ENCODE measurements at regions not wholly inside any gene's neighbourhood (a gene's known extent, or its start where the extent isn't known, plus 50 kb on each side); places are given as distances from the start of the nearest gene placed in this dataset.

GRCh38 chr9:107976767-107977166 lies 487.2 kb upstream of the KLF4 start:
- H3K4me3 Mint-ChIP-seq: no peak overlapping the region
- no peak overlapping the region for H3K27ac Mint-ChIP-seq
- H3K4me1 Mint-ChIP-seq: peaks cover 0 to 2% (median 0%) of the 10 kb centered on the region in 3 donors
- no peaks in the 10 kb centered on the region for H3K36me3 Mint-ChIP-seq
- peaks cover under 1% of the 10 kb centered on the region for H3K27me3 Mint-ChIP-seq
- H3K9me3 Mint-ChIP-seq: peaks cover 0 to 5% (median 0%) of the 10 kb centered on the region in 3 donors

- H3K27me3 Mint-ChIP-seq: no peaks in the 10 kb centered on the region
- H3K4me3 Mint-ChIP-seq: no peak overlapping the region
- peaks cover 0 to 5% (median 0%) of the 10 kb centered on the region in 3 donors for H3K9me3 Mint-ChIP-seq
- H3K27ac Mint-ChIP-seq: no peak overlapping the region
- peaks cover 0 to 2% (median 0%) of the 10 kb centered on the region in 3 donors for H3K4me1 Mint-ChIP-seq
- H3K36me3 Mint-ChIP-seq: no peaks in the 10 kb centered on the region
These were observed 485.9 kb upstream of the KLF4 start for GRCh38 chr9:107975426-107976010.

- H3K27me3 Mint-ChIP-seq: no peaks in the 10 kb centered on the region
- H3K27ac Mint-ChIP-seq: no peak overlapping the region
- peaks cover 0 to 5% (median 0%) of the 10 kb centered on the region in 3 donors for H3K9me3 Mint-ChIP-seq
- no peaks in the 10 kb centered on the region for H3K36me3 Mint-ChIP-seq
- H3K4me3 Mint-ChIP-seq: no peak overlapping the region
- H3K4me1 Mint-ChIP-seq: peaks cover 0 to 2% (median 0%) of the 10 kb centered on the region in 3 donors
These were observed 483.9 kb upstream of the KLF4 start for GRCh38 chr9:107973451-107973850.

GRCh38 chr9:107972346-107972745 lies 482.8 kb upstream of the KLF4 start:
- H3K4me3 Mint-ChIP-seq: no peak overlapping the region
- H3K4me1 Mint-ChIP-seq: peaks cover 0 to 2% (median 0%) of the 10 kb centered on the region in 3 donors
- H3K27me3 Mint-ChIP-seq: no peaks in the 10 kb centered on the region
- no peak overlapping the region for H3K27ac Mint-ChIP-seq
- H3K36me3 Mint-ChIP-seq: no peaks in the 10 kb centered on the region
- peaks cover 0 to 5% (median 0%) of the 10 kb centered on the region in 3 donors for H3K9me3 Mint-ChIP-seq

DNA sequence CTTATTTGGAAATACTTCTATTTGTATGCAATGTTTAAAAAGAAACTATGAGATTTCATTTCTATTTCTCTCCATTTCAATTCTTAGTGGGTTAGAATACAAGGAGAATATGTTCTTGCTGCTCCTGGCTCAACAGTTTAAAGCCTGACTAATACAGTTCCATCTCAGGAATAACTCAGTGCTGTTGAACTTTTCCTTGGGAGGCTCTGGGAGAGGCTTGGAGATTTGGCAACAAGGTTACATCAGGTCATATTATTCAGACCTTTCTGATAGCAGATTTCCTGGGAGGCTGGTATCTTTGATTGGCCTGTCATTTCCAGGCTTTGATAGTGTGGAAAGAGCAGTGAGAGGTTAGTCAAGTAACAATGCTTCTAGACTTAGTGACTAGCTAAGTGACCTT lies 481.7 kb upstream of the KLF4 start:
- Mint-ChIP-seq H3K4me3 (no peak overlapping the region), H3K9me3 (peaks cover 0 to 7% (median 0%) of the 10 kb centered on the region in 3 donors), H3K27ac (no peak overlapping the region), H3K27me3 (no peaks in the 10 kb centered on the region), H3K36me3 (no peaks in the 10 kb centered on the region), H3K4me1 (peaks cover 0 to 2% (median 0%) of the 10 kb centered on the region in 3 donors)

DNA sequence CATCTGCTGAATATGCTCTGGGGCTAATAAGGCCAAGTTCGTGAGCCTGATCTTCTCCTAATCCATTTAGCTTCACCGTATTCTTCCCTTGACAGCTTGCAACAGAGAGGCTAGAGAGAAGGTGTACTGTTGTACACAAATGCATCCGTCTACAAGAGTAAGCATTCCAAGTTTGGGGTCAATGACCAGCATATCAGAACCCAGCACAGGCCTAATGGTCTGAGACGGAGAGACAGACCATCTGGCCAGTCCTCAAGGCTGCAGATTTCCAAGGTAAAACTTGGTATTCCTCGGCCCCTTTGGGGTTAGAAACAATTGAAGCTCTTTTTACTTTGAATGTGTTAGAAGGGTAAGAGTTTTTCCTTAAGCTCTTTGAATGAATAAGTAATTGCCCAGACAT lies 481.2 kb upstream of the KLF4 start:
- Mint-ChIP-seq H3K27ac (no peak overlapping the region), H3K27me3 (no peaks in the 10 kb centered on the region), H3K4me1 (peaks cover 0 to 2% (median 0%) of the 10 kb centered on the region in 3 donors), H3K4me3 (no peak overlapping the region), H3K9me3 (peaks cover 0 to 7% (median 0%) of the 10 kb centered on the region in 3 donors), H3K36me3 (no peaks in the 10 kb centered on the region)

DNA sequence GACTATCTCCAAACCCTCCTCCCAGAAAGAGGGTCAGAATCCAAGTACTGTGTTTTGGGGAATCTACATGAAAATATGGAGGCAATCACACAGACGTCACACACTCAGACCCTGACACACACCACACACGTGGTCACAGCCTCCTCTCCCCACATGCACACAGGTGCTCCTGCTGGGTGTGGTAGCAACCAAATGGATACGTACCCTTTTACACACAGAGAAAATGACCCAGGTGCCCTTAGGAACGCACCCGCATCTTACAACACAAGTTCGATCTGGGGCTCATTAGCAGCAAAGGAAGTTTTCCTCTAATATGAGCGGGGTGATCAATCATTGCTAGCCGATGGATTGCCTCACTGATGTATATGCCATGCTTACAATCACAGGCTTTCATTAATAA lies 480.2 kb upstream of the KLF4 start:
- Mint-ChIP-seq H3K9me3 (peaks cover 0 to 6% (median 0%) of the 10 kb centered on the region in 3 donors), H3K4me3 (no peak overlapping the region), H3K4me1 (peaks cover 0 to 2% (median 0%) of the 10 kb centered on the region in 3 donors), H3K27me3 (no peaks in the 10 kb centered on the region), H3K27ac (no peak overlapping the region), H3K36me3 (no peaks in the 10 kb centered on the region)

- no peak overlapping the region for H3K27ac Mint-ChIP-seq
- H3K4me3 Mint-ChIP-seq: no peak overlapping the region
- no peaks in the 10 kb centered on the region for H3K36me3 Mint-ChIP-seq
- H3K27me3 Mint-ChIP-seq: no peaks in the 10 kb centered on the region
- H3K9me3 Mint-ChIP-seq: peaks cover 0 to 1% (median 0%) of the 10 kb centered on the region in 3 donors
- H3K4me1 Mint-ChIP-seq: peaks cover 0 to under 1% (median 0%) of the 10 kb centered on the region in 3 donors
These were observed 479.6 kb upstream of the KLF4 start for GRCh38 chr9:107969141-107969540.

DNA sequence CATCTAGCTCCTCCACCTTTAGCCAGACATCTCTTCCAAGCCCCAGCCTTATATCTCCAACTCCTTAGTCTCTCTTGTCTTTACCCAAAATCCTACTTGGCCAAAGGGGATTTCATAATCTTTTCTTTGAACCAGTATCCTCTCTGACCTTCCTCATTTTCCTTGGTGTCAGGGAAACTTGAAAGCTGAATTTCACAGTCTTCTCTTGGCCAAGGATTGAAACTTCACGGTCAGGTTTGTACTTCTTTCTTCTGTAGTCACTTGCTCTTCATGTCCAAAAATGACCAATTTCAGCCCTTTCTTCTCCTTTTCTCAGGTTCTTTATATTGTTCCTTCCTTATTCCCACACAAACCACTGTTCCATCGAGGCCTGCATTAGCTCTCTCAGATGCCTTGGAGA lies 473.7 kb upstream of the KLF4 start:
- H3K4me1 Mint-ChIP-seq: peaks cover 0 to 2% (median 0%) of the 10 kb centered on the region in 3 donors
- H3K9me3 Mint-ChIP-seq: peaks cover 0 to 1% (median 0%) of the 10 kb centered on the region in 3 donors
- no peaks in the 10 kb centered on the region for H3K27me3 Mint-ChIP-seq
- no peaks in the 10 kb centered on the region for H3K36me3 Mint-ChIP-seq
- no peak overlapping the region for H3K27ac Mint-ChIP-seq
- H3K4me3 Mint-ChIP-seq: no peak overlapping the region

- no peaks in the 10 kb centered on the region for H3K27me3 Mint-ChIP-seq
- no peak overlapping the region for H3K4me3 Mint-ChIP-seq
- H3K36me3 Mint-ChIP-seq: no peaks in the 10 kb centered on the region
- H3K27ac Mint-ChIP-seq: no peak overlapping the region
- no peaks in the 10 kb centered on the region for H3K9me3 Mint-ChIP-seq
- peaks cover 0 to 2% (median 0%) of the 10 kb centered on the region in 3 donors for H3K4me1 Mint-ChIP-seq
These were observed 471.3 kb upstream of the KLF4 start for GRCh38 chr9:107960916-107961315.

- Mint-ChIP-seq H3K36me3 (no peaks in the 10 kb centered on the region), H3K27me3 (no peaks in the 10 kb centered on the region), H3K27ac (no peak overlapping the region), H3K4me1 (peaks cover 0 to 2% (median 0%) of the 10 kb centered on the region in 3 donors), H3K4me3 (no peak overlapping the region), H3K9me3 (peaks cover 4 to 15% (median 6%) of the 10 kb centered on the region in 3 donors)
These were observed 464.7 kb upstream of the KLF4 start for GRCh38 chr9:107954312-107954711.

- Mint-ChIP-seq H3K4me3 (no peak overlapping the region), H3K27ac (no peak overlapping the region), H3K4me1 (peaks cover 0 to 2% (median 0%) of the 10 kb centered on the region in 3 donors), H3K27me3 (no peaks in the 10 kb centered on the region), H3K9me3 (peaks cover 4 to 15% (median 6%) of the 10 kb centered on the region in 3 donors), H3K36me3 (no peaks in the 10 kb centered on the region)
These were observed 464.1 kb upstream of the KLF4 start for GRCh38 chr9:107953556-107954125.

GRCh38 chr9:107952773-107953172 lies 463.2 kb upstream of the KLF4 start:
- Mint-ChIP-seq H3K27ac (no peak overlapping the region), H3K27me3 (no peaks in the 10 kb centered on the region), H3K4me3 (no peak overlapping the region), H3K4me1 (peaks cover 0 to 2% (median 0%) of the 10 kb centered on the region in 3 donors), H3K36me3 (peaks cover 2% of the 10 kb centered on the region), H3K9me3 (peaks cover 4 to 15% (median 6%) of the 10 kb centered on the region in 3 donors)

GRCh38 chr9:107951511-107951910 lies 461.9 kb upstream of the KLF4 start:
- H3K36me3 Mint-ChIP-seq: peaks cover 2% of the 10 kb centered on the region
- H3K4me3 Mint-ChIP-seq: no peak overlapping the region
- peaks cover 4 to 15% (median 6%) of the 10 kb centered on the region in 3 donors for H3K9me3 Mint-ChIP-seq
- H3K4me1 Mint-ChIP-seq: peaks cover 0 to 2% (median 0%) of the 10 kb centered on the region in 3 donors
- H3K27ac Mint-ChIP-seq: no peak overlapping the region
- no peaks in the 10 kb centered on the region for H3K27me3 Mint-ChIP-seq

DNA sequence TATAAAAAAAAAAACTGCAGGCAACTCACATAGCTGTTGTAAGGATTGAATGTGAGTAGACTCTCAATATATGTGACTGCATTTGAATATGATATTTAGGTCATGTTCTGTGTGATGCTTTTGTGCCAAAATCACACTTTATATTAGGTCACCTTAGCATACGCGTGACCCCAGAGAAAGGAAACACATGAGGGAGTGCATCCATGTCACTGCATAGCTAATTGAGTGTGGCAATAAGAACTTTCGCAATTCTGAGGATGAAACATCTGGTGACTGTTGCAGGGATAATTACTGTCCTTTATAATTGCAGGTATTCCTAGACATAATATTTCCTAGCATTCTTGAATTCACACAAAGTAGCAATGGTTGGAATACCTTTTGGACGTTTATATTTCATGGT lies 459.5 kb upstream of the KLF4 start:
- no peak overlapping the region for H3K27ac Mint-ChIP-seq
- H3K36me3 Mint-ChIP-seq: peaks cover 2% of the 10 kb centered on the region
- peaks cover 4 to 15% (median 6%) of the 10 kb centered on the region in 3 donors for H3K9me3 Mint-ChIP-seq
- H3K27me3 Mint-ChIP-seq: no peaks in the 10 kb centered on the region
- no peak overlapping the region for H3K4me3 Mint-ChIP-seq
- H3K4me1 Mint-ChIP-seq: no peaks in the 10 kb centered on the region

DNA sequence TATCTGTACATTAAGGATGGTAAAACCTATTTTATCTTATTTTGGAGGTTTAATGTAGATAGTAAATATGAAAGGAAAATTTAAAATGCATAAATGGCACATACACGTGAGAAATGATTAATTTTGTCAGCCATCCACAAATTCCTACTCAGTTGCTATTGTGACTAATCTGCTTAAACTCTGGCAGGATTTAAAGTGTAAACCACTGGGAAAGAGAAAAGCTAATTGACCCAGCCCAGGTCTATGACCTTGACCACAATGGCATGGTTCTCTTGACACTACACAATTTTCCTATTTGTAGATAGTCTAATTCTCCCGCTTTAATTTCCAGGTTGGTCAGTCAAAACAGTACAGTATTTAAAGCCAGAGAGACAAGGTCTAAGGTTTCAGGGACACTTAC lies 459.0 kb upstream of the KLF4 start:
- Mint-ChIP-seq H3K4me1 (no peaks in the 10 kb centered on the region), H3K9me3 (peaks cover 4 to 15% (median 6%) of the 10 kb centered on the region in 3 donors), H3K4me3 (no peak overlapping the region), H3K36me3 (peaks cover 4% of the 10 kb centered on the region), H3K27ac (no peak overlapping the region), H3K27me3 (peaks cover 3% of the 10 kb centered on the region)

All from IgD-negative memory B cell (primary cell).